Sigmoid colon (tissue), 6 donors: ENCODE measurements at regions not wholly inside any gene's neighbourhood (a gene's known extent, or its start where the extent isn't known, plus 50 kb on each side); places are given as distances from the start of the nearest gene placed in this dataset.

Source experiments
- DNase-seq: peaks from one replicate; pipeline ENCODE4 v3.0.0-alpha.2; 2019
- H3K27ac ChIP-seq, 4 donors: fragments of 200-600 bp; sonication (generic); one replicate each; pipeline ENCODE4 v1.5.1; 2016 to 2019; ENCODE audit warnings: mild to moderate bottlenecking in 1 of 4
- H3K27me3 ChIP-seq, 3 donors: fragments of 200-600 bp; sonication (generic); one replicate each; pipeline ENCODE4 v1.5.1; 2019; ENCODE audit warnings: mild to moderate bottlenecking in 1 of 3
- H3K36me3 ChIP-seq, 4 donors: fragments of 200-600 bp; sonication (generic); one replicate each; pipeline ENCODE4 v1.5.1; 2016 to 2019
- H3K4me1 ChIP-seq, 4 donors: fragments of 200-600 bp; sonication (generic); one replicate each; pipeline ENCODE4 v1.5.1; 2017 to 2019
- H3K4me3 ChIP-seq, 4 donors: fragments of 200-600 bp; sonication (generic); one replicate each; pipeline ENCODE4 v1.5.1; 2017 to 2019; ENCODE audit warnings: mild to moderate bottlenecking in 2 of 4, moderate library complexity in 1 of 4
- H3K9me3 ChIP-seq, 4 donors: fragments of 200-600 bp in 3 of 4; sonication (generic) in 3 of 4; one replicate each; pipeline versions ENCODE4 v1.5.1 to v1.6.1; 2013 to 2019
- EP300 ChIP-seq, 4 donors: sonication (generic); formaldehyde crosslinking; IDR thresholded peaks; one replicate each; pipeline ENCODE4 v1.6.1; 2017; ENCODE audit warnings: antibody characterized with exemption in 4 of 4
- POLR2A ChIP-seq, 2 donors: fragments of 450-650 bp; IDR thresholded peaks; one replicate each; pipeline ENCODE4 v1.6.1; 2016; ENCODE audit warnings: antibody characterized with exemption in 2 of 2, mild to moderate bottlenecking in 2 of 2, moderate library complexity in 2 of 2
- POLR2AphosphoS5 ChIP-seq, 4 donors: sonication (generic); formaldehyde crosslinking; IDR thresholded peaks; one replicate each; pipeline ENCODE4 v1.6.1; 2017; ENCODE audit warnings: antibody characterized with exemption in 4 of 4
- WGBS, 2 donors: extraction: QIAGEN DNeasy Blood & Tissue Kit; methylation state at CpG; one replicate each; pipeline ENCODE4 v1.1.7; 2013; 5-methylcytosine and 5-hydroxymethylcytosine counted together
- intact Hi-C: fragments of 100-400 bp; cut with DNase I; formaldehyde crosslinking; loops from one replicate; pipeline ENCODE4 v1.15.1; 2023
- TF ChIP-seq, protein P1 (sequence below), 4 experiments: fragments of 450-650 bp in 3 of 4; fragments of 200-600 bp in 1 of 4; IDR thresholded peaks; one replicate each; pipeline ENCODE4 v1.5.1; 2016 to 2019; ENCODE audit warnings: antibody characterized with exemption in 4 of 4, mild to moderate bottlenecking in 3 of 4, moderate library complexity in 2 of 4
- donor health status: healthy with polysubstance abuse.
- donor health status: healthy.

DNA sequence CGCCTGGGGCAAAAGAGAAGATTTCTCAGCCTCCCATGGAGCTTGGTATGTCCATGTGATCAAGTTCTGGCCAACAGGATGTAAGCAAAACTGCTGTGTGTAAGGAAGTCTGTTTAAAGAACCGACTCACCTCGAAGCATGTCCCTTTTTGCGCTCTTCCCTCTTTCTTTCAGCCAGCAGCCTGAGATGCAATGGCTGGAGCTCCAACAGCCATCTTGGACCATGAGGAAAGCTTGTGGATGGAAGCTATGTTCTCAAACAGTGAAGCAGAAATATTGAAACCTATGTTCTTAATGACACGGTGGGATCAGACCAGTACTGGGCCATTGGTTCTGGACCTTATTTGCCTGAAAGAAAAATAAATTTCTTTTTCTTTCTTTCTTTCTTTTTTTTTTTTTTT, 82.3 kb upstream of the SLC24A4 start:
- WGBS, 2 donors, result 81 to 94% methylated on average over 5 of the region's 5 CpGs
- Histone ChIP-seq H3K36me3 (no peaks in the 10 kb centered on the region), H3K4me3 (no peak overlapping the region), H3K27me3 (no peaks in the 10 kb centered on the region), H3K27ac (no peak overlapping the region), H3K4me1 (no peaks in the 10 kb centered on the region), H3K9me3 (peaks cover 0 to 11% (median 3%) of the 10 kb centered on the region in 4 donors)
- intact Hi-C loops, result no loop called here
- DNase-seq, result no peak
- TF ChIP-seq, protein P1, sequence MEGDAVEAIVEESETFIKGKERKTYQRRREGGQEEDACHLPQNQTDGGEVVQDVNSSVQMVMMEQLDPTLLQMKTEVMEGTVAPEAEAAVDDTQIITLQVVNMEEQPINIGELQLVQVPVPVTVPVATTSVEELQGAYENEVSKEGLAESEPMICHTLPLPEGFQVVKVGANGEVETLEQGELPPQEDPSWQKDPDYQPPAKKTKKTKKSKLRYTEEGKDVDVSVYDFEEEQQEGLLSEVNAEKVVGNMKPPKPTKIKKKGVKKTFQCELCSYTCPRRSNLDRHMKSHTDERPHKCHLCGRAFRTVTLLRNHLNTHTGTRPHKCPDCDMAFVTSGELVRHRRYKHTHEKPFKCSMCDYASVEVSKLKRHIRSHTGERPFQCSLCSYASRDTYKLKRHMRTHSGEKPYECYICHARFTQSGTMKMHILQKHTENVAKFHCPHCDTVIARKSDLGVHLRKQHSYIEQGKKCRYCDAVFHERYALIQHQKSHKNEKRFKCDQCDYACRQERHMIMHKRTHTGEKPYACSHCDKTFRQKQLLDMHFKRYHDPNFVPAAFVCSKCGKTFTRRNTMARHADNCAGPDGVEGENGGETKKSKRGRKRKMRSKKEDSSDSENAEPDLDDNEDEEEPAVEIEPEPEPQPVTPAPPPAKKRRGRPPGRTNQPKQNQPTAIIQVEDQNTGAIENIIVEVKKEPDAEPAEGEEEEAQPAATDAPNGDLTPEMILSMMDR (IDR thresholded peaks at IDR 0.05), result no peak
- TF ChIP-seq POLR2A (IDR thresholded peaks at IDR 0.05) (no peak), EP300 (IDR thresholded peaks at IDR 0.05) (no peak), POLR2AphosphoS5 (IDR thresholded peaks at IDR 0.05) (no peak)

- Histone ChIP-seq H3K27ac (no peak overlapping the region), H3K9me3 (peaks cover 0 to 13% (median 3%) of the 10 kb centered on the region in 4 donors), H3K36me3 (no peaks in the 10 kb centered on the region), H3K27me3 (no peaks in the 10 kb centered on the region), H3K4me3 (no peak overlapping the region), H3K4me1 (no peaks in the 10 kb centered on the region)
- intact Hi-C loops, result no loop called here
- DNase-seq, result no peak
- TF ChIP-seq POLR2AphosphoS5 (IDR thresholded peaks at IDR 0.05), result no peak
- no peak for TF ChIP-seq EP300 (IDR thresholded peaks at IDR 0.05)
- TF ChIP-seq, protein P1 (IDR thresholded peaks at IDR 0.05), result no peak
- TF ChIP-seq POLR2A (IDR thresholded peaks at IDR 0.05), result no peak
- 56 to 68% methylated on average over 4 of the region's 4 CpGs for WGBS, 2 donors
These were observed 80.9 kb upstream of the SLC24A4 start for GRCh38 chr14:92241966-92242595.

- TF ChIP-seq POLR2A (IDR thresholded peaks at IDR 0.05) (no peak), EP300 (IDR thresholded peaks at IDR 0.05) (no peak), POLR2AphosphoS5 (IDR thresholded peaks at IDR 0.05) (no peak)
- TF ChIP-seq, protein P1 (IDR thresholded peaks at IDR 0.05), result no peak
- intact Hi-C loops, result no loop called here
- no peak for DNase-seq
- Histone ChIP-seq H3K4me3 (no peak overlapping the region), H3K36me3 (no peaks in the 10 kb centered on the region), H3K4me1 (no peaks in the 10 kb centered on the region), H3K27ac (no peak overlapping the region), H3K27me3 (no peaks in the 10 kb centered on the region), H3K9me3 (peaks cover 0 to 13% (median 3%) of the 10 kb centered on the region in 4 donors)
These were observed 78.2 kb upstream of the SLC24A4 start for GRCh38 chr14:92244805-92245204.

- Histone ChIP-seq H3K4me1 (no peaks in the 10 kb centered on the region), H3K4me3 (no peak overlapping the region), H3K27me3 (no peaks in the 10 kb centered on the region), H3K36me3 (no peaks in the 10 kb centered on the region), H3K27ac (no peak overlapping the region), H3K9me3 (peaks cover 0 to 13% (median 3%) of the 10 kb centered on the region in 4 donors)
- TF ChIP-seq EP300 (IDR thresholded peaks at IDR 0.05) (no peak), POLR2AphosphoS5 (IDR thresholded peaks at IDR 0.05) (no peak), POLR2A (IDR thresholded peaks at IDR 0.05) (no peak)
- TF ChIP-seq, protein P1 (IDR thresholded peaks at IDR 0.05), result no peak
- 79 to 81% methylated on average over 4 of the region's 4 CpGs for WGBS, 2 donors
- intact Hi-C loops, result no loop called here
- DNase-seq, result no peak
These were observed 75.6 kb upstream of the SLC24A4 start for GRCh38 chr14:92247341-92247740.

- no peaks in the 10 kb centered on the region for H3K27me3 ChIP-seq
- intact Hi-C loops, result no loop called here
- no peaks in the 10 kb centered on the region for H3K4me1 ChIP-seq
- H3K9me3 ChIP-seq, result peaks cover 0 to 13% (median 3%) of the 10 kb centered on the region in 4 donors
- TF ChIP-seq EP300 (IDR thresholded peaks at IDR 0.05), result no peak
- TF ChIP-seq, protein P1 (IDR thresholded peaks at IDR 0.05), result no peak
- no peak for TF ChIP-seq POLR2AphosphoS5 (IDR thresholded peaks at IDR 0.05)
- no peak for TF ChIP-seq POLR2A (IDR thresholded peaks at IDR 0.05)
- no peak overlapping the region for H3K27ac ChIP-seq
- no peak overlapping the region for H3K4me3 ChIP-seq
- DNase-seq, result no peak
- 72 to 77% methylated on average over 9 of the region's 9 CpGs for WGBS, 2 donors
- no peaks in the 10 kb centered on the region for H3K36me3 ChIP-seq
These were observed 75.0 kb upstream of the SLC24A4 start for GRCh38 chr14:92247947-92248346.
